ENCODE measurements at regions not wholly inside any gene's neighbourhood (a gene's known extent, or its start where the extent isn't known, plus 50 kb on each side); places are given as distances from the start of the nearest gene placed in this dataset.

DNA sequence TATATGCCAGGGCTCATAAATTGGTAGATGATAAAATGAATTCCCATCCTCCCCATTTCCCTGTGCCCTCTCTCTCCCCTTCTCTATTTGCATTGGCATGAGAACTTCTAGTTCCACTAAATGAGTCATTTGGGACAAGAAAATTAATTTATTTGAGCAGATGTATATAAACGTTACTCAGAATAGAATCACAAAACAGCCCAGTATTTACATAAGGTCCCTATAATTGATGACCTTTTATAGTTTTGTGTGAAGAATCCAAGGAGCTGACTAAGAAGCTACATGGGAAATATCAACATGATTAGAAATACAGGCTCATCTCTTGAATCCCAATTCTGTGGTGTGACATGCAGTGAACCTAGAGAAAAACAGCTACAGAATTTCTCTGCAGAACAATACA, 617.7 kb upstream of the NR2F2 start:
- TF ChIP-seq, protein P1, sequence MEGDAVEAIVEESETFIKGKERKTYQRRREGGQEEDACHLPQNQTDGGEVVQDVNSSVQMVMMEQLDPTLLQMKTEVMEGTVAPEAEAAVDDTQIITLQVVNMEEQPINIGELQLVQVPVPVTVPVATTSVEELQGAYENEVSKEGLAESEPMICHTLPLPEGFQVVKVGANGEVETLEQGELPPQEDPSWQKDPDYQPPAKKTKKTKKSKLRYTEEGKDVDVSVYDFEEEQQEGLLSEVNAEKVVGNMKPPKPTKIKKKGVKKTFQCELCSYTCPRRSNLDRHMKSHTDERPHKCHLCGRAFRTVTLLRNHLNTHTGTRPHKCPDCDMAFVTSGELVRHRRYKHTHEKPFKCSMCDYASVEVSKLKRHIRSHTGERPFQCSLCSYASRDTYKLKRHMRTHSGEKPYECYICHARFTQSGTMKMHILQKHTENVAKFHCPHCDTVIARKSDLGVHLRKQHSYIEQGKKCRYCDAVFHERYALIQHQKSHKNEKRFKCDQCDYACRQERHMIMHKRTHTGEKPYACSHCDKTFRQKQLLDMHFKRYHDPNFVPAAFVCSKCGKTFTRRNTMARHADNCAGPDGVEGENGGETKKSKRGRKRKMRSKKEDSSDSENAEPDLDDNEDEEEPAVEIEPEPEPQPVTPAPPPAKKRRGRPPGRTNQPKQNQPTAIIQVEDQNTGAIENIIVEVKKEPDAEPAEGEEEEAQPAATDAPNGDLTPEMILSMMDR (conservative IDR thresholded peaks at IDR 0.05; ENCODE audit: low read length), result no peak
- TF ChIP-seq EZH2phosphoT487 (IDR thresholded peaks at IDR 0.05; ENCODE audit: borderline replicate concordance), result no peak
